ENCODE measurements at regions not wholly inside any gene's neighbourhood (a gene's known extent, or its start where the extent isn't known, plus 50 kb on each side); places are given as distances from the start of the nearest gene placed in this dataset.
"Not testable (repeated sequence)": the region's sequence is repeated elsewhere in the genome, so short reads cannot be mapped to it uniquely, and the experiment has no call there.

DNA sequence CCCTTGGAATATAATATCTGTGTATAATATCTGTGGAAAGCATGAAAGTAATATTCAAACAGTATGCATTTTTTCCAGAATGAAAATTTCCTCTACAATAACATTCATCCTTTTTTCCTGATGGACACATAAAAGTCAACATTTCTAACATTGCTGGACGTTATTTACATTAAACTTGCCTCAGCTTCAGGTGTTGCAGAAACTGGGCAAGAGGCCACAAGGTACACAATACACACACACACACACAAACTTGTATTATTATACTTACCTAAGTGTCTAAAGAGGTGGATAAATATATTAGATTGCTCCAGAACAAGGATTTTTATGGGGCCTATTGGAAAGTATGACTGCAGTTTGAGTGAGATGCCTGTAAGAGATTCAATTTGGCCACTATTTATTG is 1460.2 kb downstream of the FOXD4L5 start:
- not testable (repeated sequence) for TF ChIP-seq CTCF, POLR2A, EP300 (IDR thresholded peaks at IDR 0.05)
